Activated T-helper 1 cell treated with anti-CD3 and anti-CD28 coated beads, Interleukin-12 subunit alpha, Interleukin-12 subunit beta, Interleukin-2, Interleukin-4 antibody, amounts not matched to agents 30 ng/mL and 10 ng/mL and 1 ng/mL, durations not matched to agents 14 hours and 24 hours and 36 hours (primary cell): ENCODE measurements at regions not wholly inside any gene's neighbourhood (a gene's known extent, or its start where the extent isn't known, plus 50 kb on each side); places are given as distances from the start of the nearest gene placed in this dataset.

ENCODE experiments used
- DNase-seq: peaks from one replicate; pipeline ENCODE4 v3.0.0; 2021; ENCODE audit warnings: low spot score
- H3K27ac Mint-ChIP-seq: one replicate; pipeline ENCODE4 v1.8.0; 2021; ENCODE audit warnings: mild to moderate bottlenecking, mixed read lengths
- H3K27me3 Mint-ChIP-seq: one replicate; pipeline ENCODE4 v1.8.0; 2022; ENCODE audit warnings: mild to moderate bottlenecking, moderate library complexity, mixed read lengths; ENCODE audit not compliant: insufficient read depth
- H3K36me3 Mint-ChIP-seq: one replicate; pipeline ENCODE4 v1.8.0; 2021; ENCODE audit warnings: low read depth, mixed read lengths
- H3K4me1 Mint-ChIP-seq: one replicate; pipeline ENCODE4 v1.8.0; 2021; ENCODE audit warnings: low read depth, mixed read lengths
- H3K4me3 Mint-ChIP-seq: one replicate; pipeline ENCODE4 v1.8.0; 2021; ENCODE audit warnings: mild to moderate bottlenecking, moderate library complexity, mixed read lengths
- H3K9me3 Mint-ChIP-seq: one replicate; pipeline ENCODE4 v1.8.0; 2021; ENCODE audit warnings: mixed read lengths
- intact Hi-C: fragments of 100-400 bp; cut with micrococcal nuclease; formaldehyde crosslinking; loops from one replicate; pipeline ENCODE4 v1.15.1; 2024

- H3K27ac Mint-ChIP-seq: no peak overlapping the region
- no peak overlapping the region for H3K4me3 Mint-ChIP-seq
- H3K4me1 Mint-ChIP-seq: peaks cover 26% of the 10 kb centered on the region
- no peaks in the 10 kb centered on the region for H3K9me3 Mint-ChIP-seq
- intact Hi-C loops: loop anchor here (10.0 kb wide), 1 partner anchor 361 kb away; no protein-coding TSS in a partner anchor
- no peak for DNase-seq
- peaks cover 65% of the 10 kb centered on the region for H3K36me3 Mint-ChIP-seq
- no peaks in the 10 kb centered on the region for H3K27me3 Mint-ChIP-seq
Observed at GRCh38 chr16:31705371-31705770, 168.2 kb upstream of the ZNF267 start.

GRCh38 chr16:31706318-31706717 is 167.3 kb upstream of the ZNF267 start:
- DNase-seq: no peak
- intact Hi-C loops: loop anchor here (10.0 kb wide), 1 partner anchor 362 kb away; no protein-coding TSS in a partner anchor
- H3K27ac Mint-ChIP-seq: no peak overlapping the region

GRCh38 chr16:31706925-31707324 is 166.7 kb upstream of the ZNF267 start:
- intact Hi-C loops: loop anchor here (10.0 kb wide), 1 partner anchor 362 kb away; no protein-coding TSS in a partner anchor
- Mint-ChIP-seq H3K27ac (no peak overlapping the region), H3K4me3 (no peak overlapping the region), H3K9me3 (no peaks in the 10 kb centered on the region), H3K36me3 (peaks cover 53% of the 10 kb centered on the region), H3K4me1 (peaks cover 18% of the 10 kb centered on the region), H3K27me3 (no peaks in the 10 kb centered on the region)
- no peak for DNase-seq

More at GRCh38 chr16:31706318-31706717, 167.3 kb upstream of the ZNF267 start:
- no peak overlapping the region for H3K4me3 Mint-ChIP-seq
- H3K9me3 Mint-ChIP-seq: no peaks in the 10 kb centered on the region
- peaks cover 21% of the 10 kb centered on the region for H3K4me1 Mint-ChIP-seq
- no peaks in the 10 kb centered on the region for H3K27me3 Mint-ChIP-seq
- H3K36me3 Mint-ChIP-seq: peaks cover 59% of the 10 kb centered on the region

GRCh38 chr16:31707743-31708335 is 165.8 kb upstream of the ZNF267 start:
- Mint-ChIP-seq H3K4me3 (no peak overlapping the region), H3K27me3 (no peaks in the 10 kb centered on the region), H3K36me3 (peaks cover 45% of the 10 kb centered on the region), H3K27ac (peak overlapping the region; percentile 18), H3K4me1 (peaks cover 12% of the 10 kb centered on the region), H3K9me3 (no peaks in the 10 kb centered on the region)
- intact Hi-C loops: loop anchor here (10.0 kb wide), 1 partner anchor 363 kb away; no protein-coding TSS in a partner anchor
- no peak for DNase-seq

- intact Hi-C loops: loop anchor here (10.0 kb wide), 1 partner anchor 364 kb away; no protein-coding TSS in a partner anchor
- Mint-ChIP-seq H3K4me3 (no peak overlapping the region), H3K9me3 (no peaks in the 10 kb centered on the region), H3K36me3 (peaks cover 42% of the 10 kb centered on the region), H3K27me3 (no peaks in the 10 kb centered on the region), H3K27ac (no peak overlapping the region), H3K4me1 (peaks cover 10% of the 10 kb centered on the region)
- no peak for DNase-seq
Observed at GRCh38 chr16:31708348-31708747, 165.3 kb upstream of the ZNF267 start.

- H3K27me3 Mint-ChIP-seq: no peaks in the 10 kb centered on the region
- H3K9me3 Mint-ChIP-seq: no peaks in the 10 kb centered on the region
- peaks cover 38% of the 10 kb centered on the region for H3K36me3 Mint-ChIP-seq
- no peak overlapping the region for H3K4me3 Mint-ChIP-seq
- peaks cover 16% of the 10 kb centered on the region for H3K4me1 Mint-ChIP-seq
- DNase-seq: no peak
- intact Hi-C loops: loop anchor here (10.0 kb wide), 1 partner anchor 364 kb away; no protein-coding TSS in a partner anchor
- no peak overlapping the region for H3K27ac Mint-ChIP-seq
Observed at GRCh38 chr16:31709181-31709580, 164.4 kb upstream of the ZNF267 start.

GRCh38 chr16:31710134-31710533 is 163.5 kb upstream of the ZNF267 start:
- peaks cover 44% of the 10 kb centered on the region for H3K36me3 Mint-ChIP-seq
- intact Hi-C loops: no loop called here
- peaks cover 6% of the 10 kb centered on the region for H3K9me3 Mint-ChIP-seq
- H3K27ac Mint-ChIP-seq: no peak overlapping the region
- no peak overlapping the region for H3K4me3 Mint-ChIP-seq
- DNase-seq: no peak
- no peaks in the 10 kb centered on the region for H3K27me3 Mint-ChIP-seq
- H3K4me1 Mint-ChIP-seq: peaks cover 25% of the 10 kb centered on the region

- no peak overlapping the region for H3K27ac Mint-ChIP-seq
- peaks cover 49% of the 10 kb centered on the region for H3K36me3 Mint-ChIP-seq
- intact Hi-C loops: no loop called here
- peaks cover 33% of the 10 kb centered on the region for H3K4me1 Mint-ChIP-seq
- H3K27me3 Mint-ChIP-seq: no peaks in the 10 kb centered on the region
- DNase-seq: no peak
- H3K9me3 Mint-ChIP-seq: peaks cover 7% of the 10 kb centered on the region
- H3K4me3 Mint-ChIP-seq: no peak overlapping the region
Observed at GRCh38 chr16:31710880-31711279, 162.7 kb upstream of the ZNF267 start.

- Mint-ChIP-seq H3K27me3 (no peaks in the 10 kb centered on the region), H3K4me1 (peaks cover 33% of the 10 kb centered on the region), H3K9me3 (peaks cover 7% of the 10 kb centered on the region), H3K4me3 (peak overlapping the region; percentile 99), H3K27ac (peak overlapping the region; percentile 21), H3K36me3 (peaks cover 53% of the 10 kb centered on the region)
- intact Hi-C loops: no loop called here
- DNase-seq: no peak
Observed at GRCh38 chr16:31711344-31711845, 162.2 kb upstream of the ZNF267 start.

GRCh38 chr16:31712064-31712540 is 161.5 kb upstream of the ZNF267 start:
- peaks cover 7% of the 10 kb centered on the region for H3K9me3 Mint-ChIP-seq
- peaks cover 33% of the 10 kb centered on the region for H3K4me1 Mint-ChIP-seq
- H3K27me3 Mint-ChIP-seq: no peaks in the 10 kb centered on the region
- H3K4me3 Mint-ChIP-seq: peak overlapping the region; percentile 99
- H3K27ac Mint-ChIP-seq: peak overlapping the region; percentile 21
- DNase-seq: no peak
- peaks cover 52% of the 10 kb centered on the region for H3K36me3 Mint-ChIP-seq
- intact Hi-C loops: loop anchor here (2.0 kb wide), 1 partner anchor 235 kb away; no protein-coding TSS in a partner anchor

- Mint-ChIP-seq H3K27me3 (no peaks in the 10 kb centered on the region), H3K9me3 (peaks cover 8% of the 10 kb centered on the region), H3K36me3 (peaks cover 46% of the 10 kb centered on the region), H3K4me3 (peak overlapping the region; percentile 99), H3K4me1 (peaks cover 31% of the 10 kb centered on the region), H3K27ac (peak overlapping the region; percentile 99)
- DNase-seq: peak; percentile 86
- intact Hi-C loops: loop anchor here (1.0 to 2.0 kb wide), 5 partner anchors 12 to 253 kb away; no protein-coding TSS in a partner anchor
Observed at GRCh38 chr16:31713071-31713944, 160.3 kb upstream of the ZNF267 start.

GRCh38 chr16:31713945-31714902 is 159.4 kb upstream of the ZNF267 start:
- no peaks in the 10 kb centered on the region for H3K27me3 Mint-ChIP-seq
- peak overlapping the region; percentile 80 for H3K27ac Mint-ChIP-seq
- peaks cover 48% of the 10 kb centered on the region for H3K36me3 Mint-ChIP-seq
- H3K9me3 Mint-ChIP-seq: peaks cover 12% of the 10 kb centered on the region
- peak overlapping the region; percentile 99 for H3K4me3 Mint-ChIP-seq
- H3K4me1 Mint-ChIP-seq: peaks cover 29% of the 10 kb centered on the region
- no peak for DNase-seq
- intact Hi-C loops: loop anchor here (1.0 to 2.0 kb wide), 5 partner anchors 13 to 254 kb away; no protein-coding TSS in a partner anchor
